ENCODE measurements at regions not wholly inside any gene's neighbourhood (a gene's known extent, or its start where the extent isn't known, plus 50 kb on each side); places are given as distances from the start of the nearest gene placed in this dataset.
"Not testable (repeated sequence)": the region's sequence is repeated elsewhere in the genome, so short reads cannot be mapped to it uniquely, and the experiment has no call there.

GRCh38 chr12:19625551-19625950 is 186.3 kb downstream of the AEBP2 start:
- H3K23ac ChIP-seq (ENCODE audit: low read length); H3K27me3 ChIP-seq (ENCODE audit: insufficient read depth, low read length); H3K9me3 ChIP-seq (ENCODE audit: insufficient read depth, low read depth, low read length); H3K79me2 ChIP-seq (ENCODE audit: control insufficient read depth, insufficient read depth, low read length, poor library complexity); H3K9ac ChIP-seq (ENCODE audit: low read length); H3K14ac ChIP-seq (ENCODE audit: low read length); H3K4me3 ChIP-seq (ENCODE audit: low read depth, low read length); H2AK5ac ChIP-seq (ENCODE audit: low read length); H2BK12ac ChIP-seq (ENCODE audit: low read length); H3K36me3 ChIP-seq (ENCODE audit: control insufficient read depth in 1 of 2, insufficient read depth in 2 of 2, low read length in 2 of 2); H4K8ac ChIP-seq (ENCODE audit: low read depth, low read length); H2AFZ ChIP-seq (ENCODE audit: insufficient read depth, low read length, poor library complexity); H4K12ac ChIP-seq (ENCODE audit: low read depth, low read length); H3K4ac ChIP-seq (ENCODE audit: low read depth, low read length); H2BK5ac ChIP-seq (ENCODE audit: low read depth, low read length, poor library complexity); H2BK120ac ChIP-seq (ENCODE audit: insufficient read depth, low read length, poor library complexity); H3K18ac ChIP-seq (ENCODE audit: low read length); H3K4me2 ChIP-seq (ENCODE audit: low read length); DNase-seq; H3K27ac ChIP-seq (ENCODE audit: low read depth, low read length); H3K79me1 ChIP-seq (ENCODE audit: low read length); H3K4me1 ChIP-seq (ENCODE audit: control insufficient read depth in 1 of 2, insufficient read depth in 2 of 2, low read length in 2 of 2): not testable (repeated sequence)
- WGBS (ENCODE audit: extremely low coverage, insufficient coverage, insufficient read length), result no CpG with 5 or more reads among the region's 4 CpGs
- H4K91ac ChIP-seq (ENCODE audit: low read depth, low read length), result peak overlapping the region; percentile 40

- Histone ChIP-seq H2BK12ac (ENCODE audit: low read length) (peak overlapping the region; percentile 58), H3K27me3 (ENCODE audit: insufficient read depth, low read length) (no peaks in the 10 kb centered on the region), H3K9me3 (ENCODE audit: insufficient read depth, low read depth, low read length) (no peaks in the 10 kb centered on the region), H3K4me2 (ENCODE audit: low read length) (no peak overlapping the region), H3K18ac (ENCODE audit: low read length) (no peak overlapping the region), H3K27ac (ENCODE audit: low read depth, low read length) (no peak overlapping the region), H3K4me1 (ENCODE audit: control insufficient read depth in 1 of 2, insufficient read depth in 2 of 2, low read length in 2 of 2) (peaks cover 0 to 6% of the 10 kb centered on the region in 2 experiments), H2AFZ (ENCODE audit: insufficient read depth, low read length, poor library complexity) (no peak overlapping the region), H2AK5ac (ENCODE audit: low read length) (no peak overlapping the region), H2BK120ac (ENCODE audit: insufficient read depth, low read length, poor library complexity) (no peak overlapping the region), H3K9ac (ENCODE audit: low read length) (no peak overlapping the region), H3K4me3 (ENCODE audit: low read depth, low read length) (no peak overlapping the region), H2BK5ac (ENCODE audit: low read depth, low read length, poor library complexity) (no peak overlapping the region), H3K14ac (ENCODE audit: low read length) (no peak overlapping the region), H3K79me1 (ENCODE audit: low read length) (no peaks in the 10 kb centered on the region), H4K8ac (ENCODE audit: low read depth, low read length) (no peak overlapping the region), H3K36me3 (ENCODE audit: control insufficient read depth in 1 of 2, insufficient read depth in 2 of 2, low read length in 2 of 2) (peaks cover 0 to 3% of the 10 kb centered on the region in 2 experiments), H4K12ac (ENCODE audit: low read depth, low read length) (no peak overlapping the region), H3K4ac (ENCODE audit: low read depth, low read length) (no peak overlapping the region), H3K79me2 (ENCODE audit: control insufficient read depth, insufficient read depth, low read length, poor library complexity) (no peaks in the 10 kb centered on the region), H4K91ac (ENCODE audit: low read depth, low read length) (no peak overlapping the region), H3K23ac (ENCODE audit: low read length) (no peak overlapping the region)
- WGBS (ENCODE audit: extremely low coverage, insufficient coverage, insufficient read length), result no CpG with 5 or more reads among the region's 2 CpGs
- DNase-seq, result no peak
Measured at GRCh38 chr12:19627719-19628118, 188.4 kb downstream of the AEBP2 start.

GRCh38 chr12:19630536-19630935 is 191.2 kb downstream of the AEBP2 start:
- Histone ChIP-seq H4K8ac (ENCODE audit: low read depth, low read length) (no peak overlapping the region), H3K4me3 (ENCODE audit: low read depth, low read length) (no peak overlapping the region), H4K91ac (ENCODE audit: low read depth, low read length) (no peak overlapping the region), H3K4me1 (ENCODE audit: control insufficient read depth in 1 of 2, insufficient read depth in 2 of 2, low read length in 2 of 2) (peaks cover 0 to 2% of the 10 kb centered on the region in 2 experiments), H3K4ac (ENCODE audit: low read depth, low read length) (no peak overlapping the region), H3K27ac (ENCODE audit: low read depth, low read length) (no peak overlapping the region), H4K12ac (ENCODE audit: low read depth, low read length) (no peak overlapping the region), H2AK5ac (ENCODE audit: low read length) (no peak overlapping the region), H3K18ac (ENCODE audit: low read length) (no peak overlapping the region), H3K79me2 (ENCODE audit: control insufficient read depth, insufficient read depth, low read length, poor library complexity) (no peaks in the 10 kb centered on the region), H3K23ac (ENCODE audit: low read length) (no peak overlapping the region), H2AFZ (ENCODE audit: insufficient read depth, low read length, poor library complexity) (no peak overlapping the region), H3K4me2 (ENCODE audit: low read length) (no peak overlapping the region), H3K79me1 (ENCODE audit: low read length) (no peaks in the 10 kb centered on the region), H3K27me3 (ENCODE audit: insufficient read depth, low read length) (no peaks in the 10 kb centered on the region), H3K9me3 (ENCODE audit: insufficient read depth, low read depth, low read length) (no peaks in the 10 kb centered on the region), H2BK5ac (ENCODE audit: low read depth, low read length, poor library complexity) (no peak overlapping the region), H3K14ac (ENCODE audit: low read length) (no peak overlapping the region), H3K36me3 (ENCODE audit: control insufficient read depth in 1 of 2, insufficient read depth in 2 of 2, low read length in 2 of 2) (peaks cover 0 to 3% of the 10 kb centered on the region in 2 experiments), H3K9ac (ENCODE audit: low read length) (no peak overlapping the region), H2BK120ac (ENCODE audit: insufficient read depth, low read length, poor library complexity) (no peak overlapping the region), H2BK12ac (ENCODE audit: low read length) (no peak overlapping the region)
- DNase-seq, result no peak
- no CpG with 5 or more reads among the region's 1 CpG for whole genome bisulfite sequencing (ENCODE audit: extremely low coverage, insufficient coverage, insufficient read length)

GRCh38 chr12:19633194-19633593 is 193.9 kb downstream of the AEBP2 start:
- Histone ChIP-seq H4K8ac (ENCODE audit: low read depth, low read length) (no peak overlapping the region), H3K4ac (ENCODE audit: low read depth, low read length) (no peak overlapping the region), H3K79me1 (ENCODE audit: low read length) (no peaks in the 10 kb centered on the region), H2AK5ac (ENCODE audit: low read length) (no peak overlapping the region), H3K4me2 (ENCODE audit: low read length) (no peak overlapping the region), H2BK12ac (ENCODE audit: low read length) (no peak overlapping the region), H2BK5ac (ENCODE audit: low read depth, low read length, poor library complexity) (no peak overlapping the region), H4K91ac (ENCODE audit: low read depth, low read length) (no peak overlapping the region), H2AFZ (ENCODE audit: insufficient read depth, low read length, poor library complexity) (no peak overlapping the region), H2BK120ac (ENCODE audit: insufficient read depth, low read length, poor library complexity) (no peak overlapping the region), H3K14ac (ENCODE audit: low read length) (no peak overlapping the region), H3K4me1 (ENCODE audit: control insufficient read depth in 1 of 2, insufficient read depth in 2 of 2, low read length in 2 of 2) (peaks cover 0 to 2% of the 10 kb centered on the region in 2 experiments), H3K9ac (ENCODE audit: low read length) (no peak overlapping the region), H3K79me2 (ENCODE audit: control insufficient read depth, insufficient read depth, low read length, poor library complexity) (no peaks in the 10 kb centered on the region), H3K36me3 (ENCODE audit: control insufficient read depth in 1 of 2, insufficient read depth in 2 of 2, low read length in 2 of 2) (peaks cover 0 to 3% of the 10 kb centered on the region in 2 experiments), H3K27ac (ENCODE audit: low read depth, low read length) (no peak overlapping the region), H3K4me3 (ENCODE audit: low read depth, low read length) (no peak overlapping the region), H3K9me3 (ENCODE audit: insufficient read depth, low read depth, low read length) (no peaks in the 10 kb centered on the region), H3K18ac (ENCODE audit: low read length) (no peak overlapping the region), H3K27me3 (ENCODE audit: insufficient read depth, low read length) (no peaks in the 10 kb centered on the region), H4K12ac (ENCODE audit: low read depth, low read length) (no peak overlapping the region), H3K23ac (ENCODE audit: low read length) (no peak overlapping the region)
- no peak for DNase-seq
- WGBS (ENCODE audit: extremely low coverage, insufficient coverage, insufficient read length), result no CpG with 5 or more reads among the region's 2 CpGs
